ENCODE measurements at regions not wholly inside any gene's neighbourhood (a gene's known extent, or its start where the extent isn't known, plus 50 kb on each side); places are given as distances from the start of the nearest gene placed in this dataset.

DNA sequence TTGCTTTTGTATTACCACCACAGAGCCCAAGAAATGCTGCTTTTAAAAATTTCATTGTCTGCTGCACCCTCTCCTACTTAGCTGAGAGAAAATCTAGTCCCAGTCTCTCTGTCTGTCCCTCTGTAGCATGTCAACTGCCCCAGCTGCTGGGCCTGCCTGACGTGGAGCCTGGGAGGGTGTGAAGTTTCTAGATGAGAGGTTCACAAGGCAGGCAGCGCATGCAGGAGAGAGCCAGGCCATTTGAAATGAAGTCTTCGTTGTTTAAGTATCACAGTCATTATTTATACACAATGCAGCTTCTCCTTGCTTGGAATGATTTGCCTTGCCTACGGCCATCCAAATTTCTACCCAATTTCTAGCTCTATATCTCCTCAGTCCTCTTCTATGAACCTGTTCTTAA lies 306.8 kb upstream of the PLXNA2 start:
- no peak for DNase-seq

DNA sequence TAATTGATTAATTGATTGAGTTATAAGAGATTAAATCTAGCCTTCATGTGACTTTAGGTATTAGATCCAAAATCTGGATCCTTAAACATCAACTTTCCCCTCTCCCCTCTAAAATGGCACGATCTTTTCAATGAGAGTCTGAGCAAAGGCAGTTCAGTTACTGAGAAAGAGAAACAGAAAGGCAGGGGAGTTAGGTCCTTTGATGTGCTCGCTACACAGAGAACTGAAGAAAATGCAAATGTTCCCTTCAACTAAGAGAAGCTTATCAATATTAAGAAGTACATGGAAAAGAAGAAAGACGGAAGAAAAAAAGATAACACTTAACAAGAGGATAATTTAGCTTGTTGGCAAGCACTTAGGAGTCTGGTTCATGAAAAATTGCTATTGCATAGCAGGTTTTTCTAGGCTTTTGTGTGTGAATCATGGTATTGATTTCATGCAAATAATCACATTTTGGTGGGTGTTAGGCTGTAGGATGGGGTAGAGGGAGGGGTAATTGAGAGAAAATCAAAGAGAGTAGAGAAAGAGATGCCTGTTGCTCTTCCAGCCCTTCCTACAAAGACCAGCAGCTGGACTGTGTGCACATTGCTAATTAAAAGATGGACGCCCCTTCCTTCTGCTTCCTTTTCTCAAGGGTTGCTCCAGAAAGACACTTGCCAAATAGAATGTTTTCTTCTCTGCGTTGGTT lies 307.6 kb upstream of the PLXNA2 start:
- DNase-seq: no peak

DNA sequence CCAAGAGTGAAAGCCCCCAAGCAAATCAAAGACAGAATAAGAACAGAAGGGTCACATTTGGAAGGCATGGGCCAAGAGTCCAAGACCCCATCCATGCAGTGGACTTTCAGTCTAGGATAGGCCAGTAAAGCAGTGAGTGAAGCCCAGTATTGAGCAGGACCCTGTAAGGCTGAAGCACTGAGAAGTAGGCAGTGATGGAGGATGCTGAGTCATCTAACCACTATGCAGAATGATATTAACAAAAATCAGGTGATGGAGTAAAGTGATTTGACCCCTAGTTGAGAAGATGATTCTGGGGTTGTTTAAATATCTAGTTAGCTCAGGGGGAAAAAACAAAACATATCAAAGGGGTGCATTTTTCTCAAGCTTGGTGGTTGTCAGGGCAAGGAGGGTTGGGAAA lies 308.7 kb upstream of the PLXNA2 start:
- DNase-seq: no peak

- DNase-seq: no peak
Observed at GRCh38 chr1:208556461-208556860, 312.3 kb upstream of the PLXNA2 start.

DNA sequence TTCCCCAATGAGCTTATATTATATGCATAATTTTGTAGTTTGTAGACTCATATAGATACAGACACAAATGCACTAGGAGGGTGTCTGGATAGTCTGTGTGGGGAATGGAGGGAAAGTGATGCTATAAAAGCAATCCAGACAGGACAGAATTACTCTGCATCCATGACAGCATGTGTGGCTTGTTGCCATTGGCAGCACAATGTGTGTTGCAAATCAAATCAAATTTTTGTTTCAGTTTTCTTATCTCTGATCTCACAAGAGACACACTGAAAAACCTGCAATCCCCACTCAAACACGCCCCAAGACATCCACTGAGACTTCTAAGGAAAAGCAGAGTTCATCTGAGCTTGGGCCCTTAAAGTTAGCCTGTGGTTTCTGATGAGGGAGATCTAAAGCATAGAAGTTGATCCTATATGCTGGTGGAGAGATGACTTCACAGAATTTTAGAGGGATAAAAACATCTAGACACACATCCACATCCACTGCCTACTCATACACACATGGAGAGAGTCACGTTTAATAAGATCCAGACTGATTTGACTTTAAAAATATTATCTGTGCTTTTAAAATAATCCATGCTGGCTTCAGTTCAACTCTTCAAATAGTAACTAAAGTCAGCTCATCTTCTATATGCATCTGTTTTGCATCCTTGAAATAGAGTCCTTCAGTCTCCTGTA lies 313.0 kb upstream of the PLXNA2 start:
- no peak for DNase-seq

DNA sequence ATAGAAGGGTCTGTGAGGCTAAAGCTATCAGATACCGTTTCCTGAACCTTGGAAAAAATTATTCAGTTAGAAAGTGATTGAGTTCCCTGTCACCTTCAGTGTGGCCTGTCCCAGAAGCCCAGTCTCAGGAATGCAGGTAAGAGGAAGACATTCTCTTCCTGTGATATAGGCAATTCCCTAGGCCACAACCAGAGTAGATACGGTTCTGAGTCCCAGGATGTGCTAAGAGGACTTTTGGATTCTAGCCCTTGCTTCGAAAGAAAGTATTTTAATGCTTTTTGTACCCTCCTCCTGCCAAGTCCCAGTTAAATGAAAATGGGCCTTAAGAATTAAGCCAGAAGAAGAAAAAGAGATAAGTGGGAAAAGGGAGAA lies 313.5 kb upstream of the PLXNA2 start:
- DNase-seq: no peak

DNA sequence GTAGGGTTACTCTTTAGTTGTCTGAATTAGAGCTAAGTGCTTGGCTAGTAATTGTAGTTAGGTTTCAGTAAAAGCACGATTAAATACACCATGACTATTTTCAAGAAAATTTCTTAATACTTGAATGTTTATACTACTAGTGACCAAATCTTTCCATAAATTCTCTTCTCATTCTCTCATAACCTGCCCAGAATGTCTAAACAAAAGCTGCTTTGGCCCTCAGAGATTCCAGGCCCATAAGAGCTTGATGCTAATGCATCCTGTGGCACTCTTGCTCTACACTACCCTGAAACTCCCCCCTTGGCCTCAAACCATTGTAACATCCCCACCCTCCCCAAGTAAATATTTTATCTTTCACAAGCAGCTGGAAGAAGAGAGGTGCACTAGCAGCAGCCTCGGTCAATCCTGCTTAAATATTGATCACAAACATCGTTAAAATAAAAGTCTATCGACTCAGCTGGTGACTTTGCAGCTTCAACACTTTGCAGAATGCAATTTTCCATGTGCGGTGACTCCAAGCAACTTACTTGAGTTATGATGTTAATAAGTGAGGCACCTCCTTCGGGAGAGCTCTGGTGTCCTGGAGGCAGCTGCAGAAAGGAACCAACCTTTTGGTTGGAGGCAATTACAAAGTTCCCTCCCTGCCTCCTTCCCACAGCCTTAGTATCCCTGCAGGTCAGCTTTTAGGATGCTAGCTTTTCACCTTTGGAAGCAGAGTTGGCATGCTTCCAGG lies 315.6 kb upstream of the PLXNA2 start:
- no peak for DNase-seq

DNA sequence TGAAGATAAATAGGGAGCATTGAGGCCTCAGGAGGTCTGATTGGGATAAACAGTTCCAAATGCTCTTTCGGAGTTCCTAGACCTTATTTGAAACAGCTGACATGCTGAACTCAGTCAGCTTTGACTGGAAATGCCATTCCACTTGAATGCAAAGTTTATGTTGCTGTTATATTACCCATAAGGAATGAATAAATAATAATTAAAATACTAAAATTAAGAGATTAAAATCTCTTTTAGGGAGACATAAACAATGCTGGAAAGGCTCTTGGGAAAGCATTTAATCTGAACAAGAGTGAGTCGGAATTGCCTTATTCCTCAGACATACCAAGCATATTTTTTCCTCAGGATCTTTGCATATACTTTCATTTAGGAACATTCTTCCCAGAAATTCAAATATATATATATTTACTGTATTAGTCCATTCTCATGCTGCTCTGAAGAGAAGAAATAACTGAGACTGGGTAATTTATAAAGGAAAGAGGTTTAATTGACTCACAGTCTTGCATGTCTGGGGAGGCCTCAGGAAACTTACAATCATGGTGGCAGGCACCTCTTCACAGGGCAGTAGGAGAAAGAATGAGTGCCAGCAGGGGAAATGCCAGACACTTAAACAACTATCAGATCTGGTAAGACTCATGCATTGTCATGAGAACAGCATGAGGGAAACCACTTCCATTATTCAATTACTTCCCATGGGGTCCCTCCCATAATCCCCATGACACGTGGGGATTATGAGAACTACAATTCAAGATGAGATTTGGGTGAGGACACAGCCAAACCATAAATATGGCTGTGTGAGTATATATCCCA lies 318.2 kb upstream of the PLXNA2 start:
- no peak for DNase-seq

GRCh38 chr1:208564466-208564865 lies 320.3 kb upstream of the PLXNA2 start:
- no peak for DNase-seq

- no peak for DNase-seq
Observed at GRCh38 chr1:208565756-208566440, 321.7 kb upstream of the PLXNA2 start.

- no peak for DNase-seq
Observed at GRCh38 chr1:208569181-208569580, 325.0 kb upstream of the PLXNA2 start.

DNA sequence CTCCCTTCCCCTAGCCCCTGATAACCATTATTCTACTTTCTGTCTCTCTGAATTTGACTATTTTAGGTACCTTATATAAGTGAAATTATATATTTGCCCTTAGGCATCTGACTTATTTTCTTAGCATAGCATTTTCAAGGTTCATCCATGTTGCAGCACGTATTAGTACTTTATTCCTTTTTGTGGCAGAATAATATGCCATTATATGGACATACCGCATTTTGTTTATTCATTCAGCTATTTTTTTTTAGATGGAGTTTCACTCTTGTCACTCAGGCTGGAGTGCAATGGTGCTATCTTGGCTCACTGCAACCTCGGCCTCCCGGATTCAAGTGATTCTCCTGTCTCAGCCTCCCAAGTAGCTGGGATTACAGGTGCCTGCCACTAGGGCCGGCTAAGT lies 326.2 kb upstream of the PLXNA2 start:
- no peak for DNase-seq

GRCh38 chr1:208576425-208576824 lies 332.2 kb upstream of the PLXNA2 start:
- no peak for DNase-seq

DNA sequence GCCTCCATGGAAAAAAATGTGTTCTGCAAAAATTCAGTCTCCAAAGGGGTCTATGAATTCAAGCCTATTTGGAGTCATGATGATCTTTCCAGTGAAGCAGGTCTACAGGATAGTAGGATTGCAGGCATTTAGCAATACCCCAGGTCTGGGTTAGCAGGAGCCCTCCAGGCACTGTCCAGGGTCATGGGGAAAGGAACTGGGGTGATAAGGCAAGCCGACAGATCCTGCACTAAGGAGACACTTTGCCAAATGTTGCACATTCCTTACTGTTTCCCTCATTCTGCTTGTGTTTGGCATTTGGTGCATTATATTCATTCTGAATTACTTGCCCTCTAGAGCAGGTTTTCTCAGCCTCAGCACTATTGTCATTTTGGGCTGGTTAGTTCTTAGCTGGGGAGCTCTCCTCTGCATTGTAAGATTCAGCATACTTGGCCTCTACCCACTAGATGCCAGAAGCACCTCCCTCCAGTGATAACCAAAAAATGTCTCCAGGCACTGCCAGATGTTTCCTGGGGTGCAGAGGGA lies 333.3 kb upstream of the PLXNA2 start:
- no peak for DNase-seq

DNA sequence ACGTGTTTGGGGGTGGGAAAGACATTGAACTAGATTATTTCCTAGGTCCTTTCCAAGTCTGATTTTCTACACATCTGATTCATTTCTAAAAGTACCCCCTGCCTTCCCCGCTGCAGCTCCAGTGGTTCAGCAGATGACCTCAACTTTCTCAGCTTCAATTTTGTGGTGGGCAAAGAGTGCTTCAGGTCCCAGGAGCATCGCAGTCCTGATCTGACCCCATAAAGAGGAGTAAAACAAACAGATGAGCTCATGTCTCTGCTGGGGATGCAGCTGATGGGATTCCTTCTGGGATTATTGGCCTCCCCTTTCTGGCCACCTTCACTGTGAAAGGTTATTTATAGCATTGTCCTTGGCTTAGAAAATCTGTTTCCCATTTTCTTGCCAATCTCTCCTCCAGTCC lies 337.0 kb upstream of the PLXNA2 start:
- no peak for DNase-seq

- DNase-seq: no peak
Observed at GRCh38 chr1:208581667-208582066, 337.5 kb upstream of the PLXNA2 start.

- DNase-seq: no peak
Observed at GRCh38 chr1:208584167-208584755, 340.1 kb upstream of the PLXNA2 start.

DNA sequence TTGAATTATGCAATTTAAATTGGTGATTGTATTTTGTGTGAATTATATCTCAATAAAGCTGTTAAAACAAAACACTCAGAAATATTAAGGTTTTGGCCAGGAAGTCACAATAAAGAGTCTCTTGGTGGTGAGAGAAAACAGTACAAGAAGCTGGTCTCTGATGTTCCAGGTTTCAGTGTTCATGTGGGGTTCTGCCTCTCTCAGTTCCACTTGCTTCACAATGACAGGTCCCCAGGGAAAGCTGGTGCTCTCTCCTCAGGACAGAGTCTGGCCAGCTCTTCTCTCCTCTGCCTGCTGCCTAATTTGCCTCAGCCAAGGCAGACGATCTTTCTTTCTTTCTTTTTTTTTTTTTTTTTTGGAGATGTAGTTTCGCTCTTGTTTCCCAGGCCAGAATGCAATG lies 342.9 kb upstream of the PLXNA2 start:
- no peak for DNase-seq

- no peak for DNase-seq
Observed at GRCh38 chr1:208593306-208594006, 349.3 kb upstream of the PLXNA2 start.

GRCh38 chr1:208595236-208595635 lies 351.1 kb upstream of the PLXNA2 start:
- no peak for DNase-seq

- DNase-seq: no peak
Observed at GRCh38 chr1:208595745-208596144, 351.6 kb upstream of the PLXNA2 start.
